Fibroblast of skin of right quadriceps (primary cell): ENCODE measurements at regions not wholly inside any gene's neighbourhood (a gene's known extent, or its start where the extent isn't known, plus 50 kb on each side); places are given as distances from the start of the nearest gene placed in this dataset.
"Not testable (repeated sequence)": the region's sequence is repeated elsewhere in the genome, so short reads cannot be mapped to it uniquely, and the experiment has no call there.

ENCODE experiments used
- DNase-seq: peaks from one replicate; pipeline ENCODE4 v3.0.0-alpha.2; 2013

DNA sequence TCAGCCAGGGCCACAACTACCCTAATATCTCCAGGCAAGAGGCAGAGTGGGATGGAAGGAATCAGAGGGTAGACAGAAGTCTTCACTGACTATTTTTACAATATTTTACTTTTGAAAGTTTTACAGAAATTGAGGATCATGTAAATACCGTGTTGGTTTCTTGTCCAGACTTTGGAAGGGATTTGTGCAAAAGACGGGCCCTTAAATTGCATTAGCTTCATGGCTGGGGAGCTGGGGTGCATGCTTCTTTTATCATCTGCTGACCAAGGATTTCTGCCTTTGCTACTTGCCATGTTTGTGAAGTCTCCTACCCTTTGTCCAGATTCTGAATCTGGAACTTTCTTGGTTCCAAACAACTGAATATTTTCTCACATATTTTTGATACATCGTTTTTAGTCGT is 107.7 kb upstream of the GRIN3A start:
- DNase-seq: no peak

DNA sequence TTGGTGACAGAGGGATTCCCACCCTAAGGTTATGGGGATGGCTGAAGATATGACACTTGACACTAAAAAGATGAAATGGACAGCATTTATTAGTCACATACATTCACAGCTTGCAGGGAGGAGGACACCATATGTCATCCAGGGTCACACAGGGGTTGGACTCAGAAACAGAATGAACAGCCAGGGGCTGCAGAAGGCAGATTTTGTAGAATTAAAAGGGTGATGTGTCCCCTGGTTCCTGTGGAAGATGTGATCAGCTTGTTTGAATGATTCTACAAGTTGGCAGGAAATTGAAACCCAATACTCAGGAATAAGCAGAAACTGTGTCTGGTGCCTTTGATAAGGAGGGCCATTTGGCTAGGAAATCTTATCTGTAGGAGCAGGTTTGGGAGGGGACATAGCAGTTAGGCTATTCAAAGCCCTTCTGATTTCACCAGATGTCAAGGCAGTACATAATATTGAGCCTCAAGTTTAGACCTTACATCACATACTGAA is 102.3 kb upstream of the GRIN3A start:
- no peak for DNase-seq

DNA sequence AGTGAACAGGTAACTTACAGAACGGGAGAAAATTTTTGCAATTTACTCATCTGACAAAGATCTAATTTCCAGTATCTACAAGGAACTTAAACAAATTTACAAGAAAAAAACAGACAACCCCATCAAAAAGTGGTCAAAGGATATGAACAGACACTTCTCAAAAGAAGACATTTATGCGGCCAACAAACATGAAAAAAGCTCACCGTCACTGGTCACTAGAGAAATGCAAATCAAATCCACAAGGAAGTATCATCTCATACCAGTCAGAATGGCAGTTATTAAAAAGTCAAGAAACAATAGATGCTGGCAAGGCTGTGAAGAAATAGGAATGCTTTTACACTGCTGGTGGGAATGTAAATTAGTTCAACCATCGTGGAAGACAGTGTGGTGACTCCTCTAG is 100.5 kb upstream of the GRIN3A start:
- DNase-seq: not testable (repeated sequence)

DNA sequence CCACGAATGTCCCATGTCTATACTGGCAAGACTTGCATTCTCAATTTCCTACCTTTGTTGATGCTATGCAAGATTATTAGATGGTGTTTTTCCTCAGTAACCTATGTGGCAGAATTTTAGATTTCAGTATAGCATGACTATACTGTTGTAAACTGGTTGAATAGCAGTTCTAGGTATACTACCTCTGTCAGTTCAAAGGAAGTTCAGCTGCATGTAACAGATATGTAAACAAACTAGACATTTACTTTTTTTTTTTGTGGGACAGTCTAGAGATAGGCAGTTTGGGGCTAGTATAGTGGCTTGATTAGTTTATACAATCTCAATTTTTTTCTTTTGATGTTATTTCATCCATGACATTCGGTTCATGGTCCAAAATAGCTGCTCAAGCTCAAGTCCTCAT is 97.6 kb upstream of the GRIN3A start:
- DNase-seq: no peak

DNA sequence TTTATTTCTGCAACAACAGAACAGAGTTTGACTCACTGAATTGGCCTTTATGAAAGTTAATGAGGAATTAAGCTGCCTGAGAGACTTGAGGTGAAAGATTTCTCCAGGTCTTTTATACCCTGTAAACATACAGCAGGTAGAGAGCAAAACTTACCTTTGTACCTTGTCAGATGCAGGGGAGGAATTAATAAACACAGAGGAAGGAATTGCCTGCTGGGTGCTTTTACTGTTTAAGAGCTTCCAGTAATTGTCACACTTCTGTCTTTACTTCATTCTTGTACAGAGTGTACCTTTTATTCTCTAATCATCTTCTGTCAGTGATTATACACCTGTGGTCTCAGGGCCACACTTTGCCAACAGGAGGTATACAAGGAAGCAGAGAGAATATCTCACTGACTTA is 94.0 kb upstream of the GRIN3A start:
- DNase-seq: no peak

DNA sequence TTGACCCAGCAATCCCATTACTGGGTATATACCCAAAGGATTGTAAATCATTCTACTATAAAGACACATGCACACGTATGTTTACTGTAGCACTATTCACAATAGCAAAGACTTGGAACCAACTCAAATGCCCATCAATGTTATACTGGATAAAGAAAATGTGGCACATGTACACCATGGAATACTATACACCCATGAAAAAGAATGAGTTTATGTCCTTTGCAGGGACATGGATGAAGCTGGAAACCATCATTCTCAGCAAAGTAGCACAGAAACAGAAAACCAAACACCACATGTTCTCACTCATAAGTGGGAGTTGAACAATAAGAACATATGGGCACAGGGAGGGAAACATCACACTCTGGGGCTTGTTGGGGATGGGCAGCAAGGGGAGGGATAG is 83.0 kb upstream of the GRIN3A start:
- DNase-seq: not testable (repeated sequence)

DNA sequence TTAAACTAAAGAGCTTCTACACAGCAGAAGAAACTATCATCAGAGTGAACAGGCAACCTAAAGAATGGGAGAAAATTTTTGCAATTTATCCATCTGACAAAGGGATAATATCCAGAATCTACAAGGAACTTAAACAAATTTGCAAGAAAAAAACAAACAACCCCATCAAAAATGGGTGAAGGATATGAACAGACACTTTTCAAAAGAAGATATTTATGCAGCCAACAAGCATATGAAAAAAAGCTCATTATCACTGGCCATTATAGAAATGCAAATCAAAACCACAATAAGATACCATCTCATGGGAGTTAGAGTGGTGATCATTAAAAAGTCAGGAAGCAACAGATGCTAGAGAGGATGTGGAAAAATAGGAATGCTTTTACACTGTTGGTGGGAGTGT is 82.5 kb upstream of the GRIN3A start:
- not testable (repeated sequence) for DNase-seq

DNA sequence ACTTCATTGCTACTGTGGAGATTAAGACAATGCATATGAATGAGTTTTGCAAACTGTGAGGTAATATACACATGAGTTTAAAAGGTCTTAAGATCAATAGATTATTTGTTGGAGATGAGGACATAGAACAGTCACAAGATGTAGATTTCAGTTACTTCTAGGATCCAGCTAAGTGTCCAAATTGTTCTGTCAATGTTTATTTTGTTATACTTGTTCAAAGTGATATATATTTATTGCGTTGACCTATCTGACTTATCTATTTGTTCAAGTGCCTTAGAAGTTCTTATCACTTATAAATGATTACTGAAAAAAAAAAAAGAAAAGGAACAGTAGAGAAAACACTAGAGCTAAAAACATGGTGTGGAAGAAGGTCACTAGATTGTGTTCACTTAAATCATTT is 75.6 kb upstream of the GRIN3A start:
- no peak for DNase-seq

DNA sequence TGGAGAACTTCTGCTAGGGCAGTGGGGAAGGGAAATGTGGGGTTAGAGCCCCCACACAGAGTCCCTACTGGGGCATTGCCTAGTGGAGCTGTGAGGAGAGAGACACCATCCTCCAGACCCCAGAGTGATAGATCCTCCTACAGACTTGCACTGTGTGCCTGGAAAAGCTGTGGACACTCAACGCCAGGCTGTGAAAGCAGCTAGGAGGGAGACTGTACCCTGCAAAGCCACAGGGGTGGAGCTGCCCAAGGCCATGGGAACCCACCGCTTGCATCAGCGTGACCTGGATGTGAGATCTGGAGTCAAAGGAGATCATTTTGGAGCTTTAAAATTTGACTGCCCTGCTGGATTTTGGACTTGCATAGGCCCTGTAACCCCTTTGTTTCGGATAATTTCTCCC is 69.4 kb upstream of the GRIN3A start:
- not testable (repeated sequence) for DNase-seq

DNA sequence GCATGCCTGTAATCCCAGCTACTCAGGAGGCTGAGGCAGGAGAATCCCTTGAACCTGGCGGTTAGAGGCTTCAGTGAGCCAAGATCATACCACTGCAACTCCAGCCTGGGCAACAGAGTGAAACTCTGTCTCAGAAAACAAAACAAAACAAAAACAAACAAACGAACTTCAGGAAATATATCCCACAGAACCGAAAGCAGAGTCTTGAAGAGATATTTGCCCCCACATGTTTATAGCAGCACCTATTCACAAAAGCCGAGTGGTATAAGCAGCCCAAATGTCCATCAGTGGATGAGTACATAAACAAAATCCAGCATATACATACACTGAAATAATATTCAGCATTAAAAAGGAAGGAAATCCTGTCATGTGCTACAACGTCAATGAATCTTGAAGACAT is 57.6 kb upstream of the GRIN3A start:
- no peak for DNase-seq

DNA sequence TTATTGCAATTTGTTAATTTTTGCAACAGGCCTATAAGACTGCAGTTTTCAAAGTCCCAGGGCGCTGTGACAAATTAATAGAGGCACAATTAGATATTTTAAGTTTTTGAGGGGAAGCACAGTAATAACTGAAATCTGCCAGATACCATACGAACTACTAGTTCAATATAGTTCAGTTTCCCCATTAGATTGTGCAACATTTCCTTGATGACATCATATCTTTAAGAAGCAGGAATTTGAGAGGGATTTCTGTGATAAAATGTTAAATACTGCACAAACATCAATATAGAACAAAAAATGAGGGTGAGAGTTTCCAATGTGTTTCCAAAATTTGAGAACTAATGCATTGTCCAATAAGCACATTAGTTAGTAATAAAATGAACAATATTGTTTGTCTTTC is 56.7 kb upstream of the GRIN3A start:
- no peak for DNase-seq

DNA sequence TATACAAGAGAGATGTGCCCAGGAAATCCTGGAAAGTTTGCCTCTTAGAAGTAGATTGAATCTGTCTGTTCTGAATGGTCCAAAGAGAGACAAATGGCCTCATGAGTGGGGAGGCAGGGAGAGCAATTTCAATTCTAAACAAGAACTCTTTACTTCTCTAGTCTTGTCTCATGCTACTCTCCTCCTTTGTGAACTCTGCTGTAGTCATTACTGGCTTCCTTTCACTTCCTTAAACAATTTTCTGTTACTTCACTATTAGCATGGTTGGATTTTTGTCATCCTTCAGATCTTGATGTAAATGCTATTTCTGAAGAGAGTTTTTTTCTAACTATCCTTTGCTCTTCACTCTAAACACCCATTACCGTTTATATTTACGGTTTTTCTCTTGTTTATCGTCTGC is 54.0 kb upstream of the GRIN3A start:
- DNase-seq: no peak

DNA sequence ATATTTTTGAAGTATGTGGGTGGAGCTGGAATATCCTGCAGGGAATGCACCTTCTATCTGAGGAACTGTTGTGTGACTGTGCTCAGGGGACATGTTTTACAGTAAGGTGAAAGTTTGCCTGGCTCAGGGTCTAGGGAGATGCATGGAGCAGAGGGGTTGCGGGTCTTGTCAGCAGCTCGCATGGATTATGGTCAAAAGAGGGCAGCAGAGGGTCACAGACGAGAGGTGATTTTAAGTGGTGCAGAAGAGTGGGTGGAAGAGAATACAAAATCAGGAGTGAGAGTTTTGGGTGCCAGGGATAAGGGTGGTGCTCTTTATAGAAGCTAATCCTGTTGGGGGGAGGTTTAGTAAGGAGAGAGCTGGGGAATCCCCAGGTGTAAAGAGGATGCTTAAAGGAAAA is 53.5 kb upstream of the GRIN3A start:
- peak; percentile 6 for DNase-seq

DNA sequence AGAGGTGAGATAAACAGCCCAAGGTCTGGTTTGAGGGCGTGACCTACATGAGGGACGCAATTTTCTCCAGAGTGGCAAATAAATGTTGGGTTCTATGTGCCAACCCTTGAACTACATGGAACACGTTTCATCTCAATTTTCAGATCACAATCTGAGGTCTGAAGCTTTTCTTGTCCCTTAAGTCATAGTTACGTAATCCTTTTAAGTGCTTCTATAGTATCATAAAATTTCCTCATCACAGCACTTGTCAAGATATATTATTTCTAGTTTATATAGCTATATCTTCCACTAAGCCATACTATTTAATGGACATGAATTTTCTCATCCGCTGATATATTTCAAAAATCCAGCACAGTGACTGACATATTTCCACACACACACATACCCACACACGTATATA is 53.1 kb upstream of the GRIN3A start:
- no peak for DNase-seq
